GM12878 (cell line): ENCODE measurements at regions not wholly inside any gene's neighbourhood (a gene's known extent, or its start where the extent isn't known, plus 50 kb on each side); places are given as distances from the start of the nearest gene placed in this dataset.
"Not testable (repeated sequence)": the region's sequence is repeated elsewhere in the genome, so short reads cannot be mapped to it uniquely, and the experiment has no call there.

Experiments used
- ATAC-seq: fragments of 200-7000 bp; cut with Tn5 transposase; 3 replicates; pipeline ENCODE4 v1.9.1; 2020; ENCODE audit warnings: mild to moderate bottlenecking, moderate library complexity
- BruUV-seq: library from RNA; stranded (reverse); fragments of 400-500 nt; replicated peaks from 2 replicates; lab custom pipeline; 2021; lab: Mats Ljungman, UMichigan
- CTCF ChIA-PET: fragments of 300-600 bp; sonication (Branson Sonifier 250); formaldehyde crosslinking; extraction: SDS; loops from one replicate; lab custom pipeline; 2021; ENCODE audit warnings: inconsistent platforms; lab: Yijun Ruan, JAX
- POLR2A ChIA-PET: fragments of 350-600 bp; formaldehyde crosslinking; extraction: SDS; loops from one replicate; lab custom pipeline; 2021; ENCODE audit warnings: inconsistent platforms; lab: Charles Lee
- RAD21 ChIA-PET: fragments of 300-600 bp; sonication (Branson Sonifier 250); formaldehyde crosslinking; loops from one replicate; lab custom pipeline; 2023; ENCODE audit warnings: antibody characterized with exemption; ENCODE audit not compliant: unreplicated experiment; lab: Charles Lee
- SMC1A ChIA-PET: fragments of 300-600 bp; sonication (Branson Sonifier 250); formaldehyde crosslinking; loops from one replicate; lab custom pipeline; 2023; ENCODE audit not compliant: unreplicated experiment, uncharacterized antibody; lab: Charles Lee
- DNase-seq: peaks from one replicate; pipeline ENCODE4 v3.0.0-alpha.2; 2011; ENCODE audit warnings: low read depth, low spot score
- FAIRE-seq: peaks from 3 replicates; lab custom pipeline; 2011; peaks lifted over from hg19 to GRCh38; lab: Jason Lieb, UNC
- H2AFZ ChIP-seq: 2 replicates; pipeline ENCODE4 v1.6.0; 2011; ENCODE audit warnings: low read depth, low read length, control low read depth; ENCODE audit not compliant: control insufficient read depth
- H3K27ac ChIP-seq: 2 replicates; pipeline ENCODE4 v1.5.1; 2011; ENCODE audit warnings: control low read depth; ENCODE audit not compliant: control insufficient read depth, insufficient read depth
- H3K27me3 ChIP-seq, 2 experiments: replicated peaks in 1 of 2; 2 replicates each; pipeline versions ENCODE4 v1.6.0 to v1.6.1; 2011; ENCODE audit warnings: low read length in 1 of 2; ENCODE audit not compliant: control insufficient read depth in 2 of 2, insufficient read depth in 2 of 2
- H3K36me3 ChIP-seq, 2 experiments: 2 replicates each; pipeline ENCODE4 v1.5.1; 2011; ENCODE audit warnings: low read length in 1 of 2; ENCODE audit not compliant: control insufficient read depth in 2 of 2, insufficient read depth in 2 of 2
- H3K4me1 ChIP-seq: 2 replicates; pipeline ENCODE4 v1.6.1; 2011; ENCODE audit warnings: mild to moderate bottlenecking, low read length, moderate library complexity, mixed read lengths; ENCODE audit not compliant: control insufficient read depth, insufficient read depth
- H3K4me2 ChIP-seq: 2 replicates; pipeline ENCODE4 v1.6.0; 2011; ENCODE audit warnings: control low read depth; ENCODE audit not compliant: control insufficient read depth, insufficient read depth
- H3K4me3 ChIP-seq: fragments of 200-600 bp; sonication (generic); 2 replicates; pipeline ENCODE4 v1.5.1; 2016
- H3K79me2 ChIP-seq: 2 replicates; pipeline ENCODE4 v1.6.0; 2011; ENCODE audit warnings: low read length; ENCODE audit not compliant: control insufficient read depth, insufficient read depth
- H3K9ac ChIP-seq: 2 replicates; pipeline ENCODE4 v1.8.0; 2011; ENCODE audit warnings: low read length, control low read depth, mixed read lengths; ENCODE audit not compliant: control insufficient read depth, insufficient read depth
- H3K9me3 ChIP-seq: replicated peaks from 3 replicates; pipeline ENCODE4 v1.5.1; 2011; ENCODE audit warnings: mild to moderate bottlenecking, low read length; ENCODE audit not compliant: control insufficient read depth, insufficient read depth
- H4K20me1 ChIP-seq: 2 replicates; pipeline ENCODE4 v1.6.0; 2011; ENCODE audit not compliant: control insufficient read depth, insufficient read depth
- HDAC6 ChIP-seq: fragments of 200-600 bp; sonication (generic); IDR thresholded peaks from one replicate; pipeline ENCODE4 v1.8.0; 2017; ENCODE audit warnings: antibody characterized with exemption; ENCODE audit not compliant: unreplicated experiment
- RAD21 ChIP-seq: IDR thresholded peaks from 2 replicates; pipeline ENCODE4 v1.6.1; 2011; ENCODE audit warnings: mild to moderate bottlenecking, low read depth, low read length, moderate library complexity; ENCODE audit not compliant: insufficient read depth
- RELA ChIP-seq: fragments of 450-650 bp; IDR thresholded peaks from 2 replicates; pipeline ENCODE4 v1.8.0; 2014; ENCODE audit warnings: borderline replicate concordance; ENCODE audit not compliant: partially characterized antibody
- SUZ12 ChIP-seq: fragments of 200-600 bp; sonication (generic); IDR thresholded peaks from one replicate; pipeline ENCODE4 v1.6.1; 2018; ENCODE audit warnings: antibody characterized with exemption, mild to moderate bottlenecking; ENCODE audit not compliant: unreplicated experiment
- ZSCAN29 ChIP-seq: fragments of 450-650 bp; IDR thresholded peaks from 2 replicates; pipeline ENCODE4 v1.6.1; 2017; ENCODE audit warnings: mild to moderate bottlenecking, moderate library complexity
- WGBS: methylation state at CpG from one replicate; pipeline ENCODE4 v1.1.6; 2016; ENCODE audit warnings: low lambda C conversion rate; ENCODE audit not compliant: insufficient replicate concordance, insufficient coverage; ENCODE audit errors: missing lambda C conversion rate; 5-methylcytosine and 5-hydroxymethylcytosine counted together
- in situ Hi-C: fragments of 300-500 bp; cut with MboI; formaldehyde crosslinking; loops from 9 replicates; pipeline ENCODE4 v1.14.3; 2018; ENCODE audit warnings: mixed read lengths
- intact Hi-C: fragments of 100-400 bp; cut with micrococcal nuclease; formaldehyde crosslinking; loops from one replicate; pipeline ENCODE4 v1.14.2; 2022; ENCODE audit not compliant: unreplicated experiment

DNA sequence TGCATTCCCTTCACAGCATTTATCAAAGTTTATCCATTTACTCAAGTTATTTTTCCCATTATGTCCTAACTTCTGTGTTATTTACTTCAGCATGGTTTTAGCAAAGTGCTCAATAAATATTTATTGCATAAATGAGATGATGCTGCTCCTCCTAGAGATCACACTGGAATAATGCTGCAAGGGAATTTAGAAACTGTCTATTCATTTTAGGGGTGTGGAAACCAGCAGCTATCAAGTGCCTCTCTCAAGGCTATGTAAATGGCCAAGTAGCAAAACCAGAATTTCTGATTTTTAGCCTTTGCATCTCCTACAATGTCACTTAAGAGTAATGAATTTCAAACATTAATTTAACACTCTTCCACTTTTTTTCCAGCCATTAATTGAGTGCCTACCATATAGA is 316.2 kb downstream of the COL12A1 start:
- no peak overlapping the region for H3K27ac ChIP-seq
- no TSS peak for BruUV-seq
- ChIA-PET RAD21 (no interaction called here), CTCF (interaction anchor here (1.0 kb wide), 1 partner anchor 319 kb away, joined by 3 read pairs; no protein-coding TSS in a partner anchor), SMC1A (no interaction called here), POLR2A (no interaction called here)
- H3K27me3 ChIP-seq = no peaks in the 10 kb centered on the region
- in situ Hi-C loops = no loop called here
- H3K4me1 ChIP-seq = no peaks in the 10 kb centered on the region
- no peak overlapping the region for H3K9ac ChIP-seq
- no peak for DNase-seq
- H3K9me3 ChIP-seq = no peaks in the 10 kb centered on the region
- no peaks in the 10 kb centered on the region for H3K79me2 ChIP-seq
- H3K36me3 ChIP-seq = no peaks in the 10 kb centered on the region
- no peak overlapping the region for H3K4me2 ChIP-seq
- no peak for TF ChIP-seq RELA
- TF ChIP-seq HDAC6 = no peak
- TF ChIP-seq RAD21 = no peak
- TF ChIP-seq SUZ12 = no peak
- TF ChIP-seq ZSCAN29 = no peak
- H2AFZ ChIP-seq = no peak overlapping the region
- no peak overlapping the region for H3K4me3 ChIP-seq
- intact Hi-C loops = loop anchor here (10.0 kb wide), 1 partner anchor 315 kb away; the partner anchor contains the start of gene COL12A1
- FAIRE-seq = no peak
- no peaks in the 10 kb centered on the region for H4K20me1 ChIP-seq
- no peak for ATAC-seq

DNA sequence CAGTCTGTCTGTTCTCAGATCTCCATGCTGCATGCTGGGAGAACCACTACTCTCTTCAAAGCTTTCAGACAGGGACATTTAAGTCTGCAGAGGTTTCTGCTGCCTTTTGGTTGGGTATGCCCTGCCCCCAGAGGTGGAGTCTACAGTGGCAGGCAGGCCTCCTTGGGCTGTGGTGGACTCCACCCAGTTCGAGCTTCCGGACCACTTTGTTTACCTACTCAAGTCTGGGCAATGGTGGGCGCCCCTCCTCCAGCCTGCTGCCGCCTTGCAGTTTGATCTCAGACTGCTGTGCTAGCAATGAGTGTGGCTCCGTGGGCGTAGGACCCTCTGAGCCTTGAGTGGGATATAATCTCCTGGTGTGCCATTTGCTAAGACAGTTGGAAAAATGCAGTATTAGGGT is 317.1 kb downstream of the COL12A1 start:
- H3K4me3 ChIP-seq, H2AFZ ChIP-seq, BruUV-seq, H3K27me3 ChIP-seq, ATAC-seq, H3K9ac ChIP-seq, H3K27ac ChIP-seq, H3K79me2 ChIP-seq, H3K9me3 ChIP-seq, DNase-seq, RAD21 ChIA-PET, H4K20me1 ChIP-seq, H3K36me3 ChIP-seq, H3K4me2 ChIP-seq, intact Hi-C loops, in situ Hi-C loops, H3K4me1 ChIP-seq, SMC1A ChIA-PET, POLR2A ChIA-PET, CTCF ChIA-PET, FAIRE-seq: not testable (repeated sequence)
- 15% methylated on average over 6 of the region's 6 CpGs for WGBS
